Body of pancreas (tissue), 4 donors: ENCODE measurements at regions not wholly inside any gene's neighbourhood (a gene's known extent, or its start where the extent isn't known, plus 50 kb on each side); places are given as distances from the start of the nearest gene placed in this dataset.

ENCODE experiments used
- POLR2A ChIP-seq, 3 donors: fragments of 450-650 bp; IDR thresholded peaks; one replicate each; pipeline ENCODE4 v1.6.1; 2016; ENCODE audit warnings: antibody characterized with exemption in 3 of 3, mild to moderate bottlenecking in 2 of 3
- TF ChIP-seq, protein P1 (sequence below), 7 experiments: fragments of 450-650 bp in 4 of 7; fragments of 200-600 bp in 3 of 7; sonication (generic) in 3 of 7; IDR thresholded peaks; one replicate each; pipeline ENCODE4 v1.5.1; 2016 to 2019; ENCODE audit warnings: antibody characterized with exemption in 7 of 7

- no peak for TF ChIP-seq POLR2A (IDR thresholded peaks at IDR 0.05)
- TF ChIP-seq, protein P1, sequence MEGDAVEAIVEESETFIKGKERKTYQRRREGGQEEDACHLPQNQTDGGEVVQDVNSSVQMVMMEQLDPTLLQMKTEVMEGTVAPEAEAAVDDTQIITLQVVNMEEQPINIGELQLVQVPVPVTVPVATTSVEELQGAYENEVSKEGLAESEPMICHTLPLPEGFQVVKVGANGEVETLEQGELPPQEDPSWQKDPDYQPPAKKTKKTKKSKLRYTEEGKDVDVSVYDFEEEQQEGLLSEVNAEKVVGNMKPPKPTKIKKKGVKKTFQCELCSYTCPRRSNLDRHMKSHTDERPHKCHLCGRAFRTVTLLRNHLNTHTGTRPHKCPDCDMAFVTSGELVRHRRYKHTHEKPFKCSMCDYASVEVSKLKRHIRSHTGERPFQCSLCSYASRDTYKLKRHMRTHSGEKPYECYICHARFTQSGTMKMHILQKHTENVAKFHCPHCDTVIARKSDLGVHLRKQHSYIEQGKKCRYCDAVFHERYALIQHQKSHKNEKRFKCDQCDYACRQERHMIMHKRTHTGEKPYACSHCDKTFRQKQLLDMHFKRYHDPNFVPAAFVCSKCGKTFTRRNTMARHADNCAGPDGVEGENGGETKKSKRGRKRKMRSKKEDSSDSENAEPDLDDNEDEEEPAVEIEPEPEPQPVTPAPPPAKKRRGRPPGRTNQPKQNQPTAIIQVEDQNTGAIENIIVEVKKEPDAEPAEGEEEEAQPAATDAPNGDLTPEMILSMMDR (IDR thresholded peaks at IDR 0.05): no peak
Measured at GRCh38 chr4:126740687-126741086, 892.1 kb upstream of the INTU start.
